Ecto neural progenitor cell (in vitro differentiated cells): ENCODE measurements at regions not wholly inside any gene's neighbourhood (a gene's known extent, or its start where the extent isn't known, plus 50 kb on each side); places are given as distances from the start of the nearest gene placed in this dataset.

Source experiments
- DNase-seq: peaks from one replicate; pipeline ENCODE4 v3.0.0-alpha.2; 2018; ENCODE audit warnings: low spot score

DNA sequence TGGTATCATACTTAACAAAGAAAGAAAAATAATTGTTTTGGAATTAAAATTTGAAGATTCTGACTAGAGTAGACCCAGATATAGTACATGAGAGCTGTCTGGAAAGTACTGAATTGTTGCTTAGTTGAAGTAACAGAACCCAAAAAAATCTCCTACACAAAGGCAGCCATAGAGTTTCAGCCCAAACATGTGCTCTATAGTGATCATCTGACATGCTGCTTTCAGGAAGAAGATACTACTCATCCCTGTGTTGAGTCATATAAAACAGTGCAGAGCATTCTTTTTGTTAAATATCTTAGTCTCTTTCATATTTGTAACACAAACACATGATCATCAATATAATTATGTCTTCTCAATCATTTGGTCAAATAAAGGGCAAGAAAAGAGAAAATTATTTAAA is 84.8 kb upstream of the PTPRM start:
- no peak for DNase-seq

DNA sequence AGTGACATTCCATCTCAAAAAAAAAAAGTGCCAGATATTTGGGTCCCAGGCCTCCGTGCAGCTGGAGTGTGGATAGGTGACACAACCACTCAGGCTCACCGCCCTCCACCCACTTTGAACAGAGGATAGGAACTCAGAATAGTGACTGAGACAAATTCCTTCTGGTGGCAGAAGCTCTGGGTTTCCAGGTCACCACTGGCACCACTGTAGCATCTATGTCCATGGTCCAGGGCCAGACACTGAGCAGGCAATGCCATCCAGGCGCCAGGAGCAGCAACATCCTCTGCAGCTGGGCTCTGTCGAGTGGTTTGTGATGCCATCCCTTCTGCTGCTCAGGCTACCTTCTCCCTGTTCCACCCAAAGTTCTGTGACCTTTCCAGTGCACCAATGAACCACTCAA is 81.5 kb upstream of the PTPRM start:
- no peak for DNase-seq

GRCh38 chr18:7488571-7488970 is 78.5 kb upstream of the PTPRM start:
- no peak for DNase-seq

- DNase-seq, result no peak
These were observed 77.0 kb upstream of the PTPRM start for GRCh38 chr18:7490104-7490503.

- DNase-seq, result no peak
These were observed 74.7 kb upstream of the PTPRM start for GRCh38 chr18:7492385-7492784.

- DNase-seq, result no peak
These were observed 70.0 kb upstream of the PTPRM start for GRCh38 chr18:7497081-7497480.

DNA sequence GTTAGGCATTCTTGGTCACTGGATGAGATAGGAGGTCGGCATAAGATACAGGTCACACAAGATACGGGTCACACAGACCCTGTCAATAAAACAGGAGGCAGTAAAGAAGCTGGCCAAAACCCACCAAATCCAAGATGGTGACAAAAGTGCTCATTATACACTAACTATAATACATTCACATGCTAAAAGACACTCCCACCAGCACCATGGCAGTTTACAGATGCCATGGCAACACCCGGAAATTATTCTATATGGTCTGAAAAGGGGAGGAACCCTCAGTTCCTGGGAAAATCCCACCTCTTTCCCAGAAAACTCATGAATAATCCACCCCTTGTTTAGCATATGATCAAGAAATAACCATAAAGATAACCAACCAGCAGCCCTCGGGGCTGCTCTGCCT is 56.0 kb upstream of the PTPRM start:
- no peak for DNase-seq

DNA sequence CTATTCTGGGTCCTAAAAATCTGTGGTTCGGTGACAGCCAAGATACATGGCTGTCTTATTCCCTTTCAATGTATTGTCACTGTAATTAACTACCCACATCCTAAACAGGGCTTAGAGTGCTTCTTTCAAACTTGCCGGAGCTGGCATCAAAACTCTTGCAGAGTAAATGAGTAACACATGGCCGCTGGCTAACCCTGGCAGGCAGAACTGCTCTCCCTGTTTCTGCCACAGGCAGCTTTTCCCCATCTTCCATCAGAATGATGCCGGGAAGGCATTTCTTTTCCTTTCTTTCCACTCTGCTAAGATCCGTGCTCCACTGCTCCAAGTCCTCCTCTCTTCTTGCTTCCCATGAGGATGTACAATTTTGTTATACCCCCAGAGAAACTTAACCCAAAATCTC is 54.8 kb upstream of the PTPRM start:
- no peak for DNase-seq

GRCh38 chr18:7512990-7513389 is 54.1 kb upstream of the PTPRM start:
- no peak for DNase-seq

- DNase-seq, result peak; percentile 54
These were observed 52.2 kb upstream of the PTPRM start for GRCh38 chr18:7514796-7515440.

DNA sequence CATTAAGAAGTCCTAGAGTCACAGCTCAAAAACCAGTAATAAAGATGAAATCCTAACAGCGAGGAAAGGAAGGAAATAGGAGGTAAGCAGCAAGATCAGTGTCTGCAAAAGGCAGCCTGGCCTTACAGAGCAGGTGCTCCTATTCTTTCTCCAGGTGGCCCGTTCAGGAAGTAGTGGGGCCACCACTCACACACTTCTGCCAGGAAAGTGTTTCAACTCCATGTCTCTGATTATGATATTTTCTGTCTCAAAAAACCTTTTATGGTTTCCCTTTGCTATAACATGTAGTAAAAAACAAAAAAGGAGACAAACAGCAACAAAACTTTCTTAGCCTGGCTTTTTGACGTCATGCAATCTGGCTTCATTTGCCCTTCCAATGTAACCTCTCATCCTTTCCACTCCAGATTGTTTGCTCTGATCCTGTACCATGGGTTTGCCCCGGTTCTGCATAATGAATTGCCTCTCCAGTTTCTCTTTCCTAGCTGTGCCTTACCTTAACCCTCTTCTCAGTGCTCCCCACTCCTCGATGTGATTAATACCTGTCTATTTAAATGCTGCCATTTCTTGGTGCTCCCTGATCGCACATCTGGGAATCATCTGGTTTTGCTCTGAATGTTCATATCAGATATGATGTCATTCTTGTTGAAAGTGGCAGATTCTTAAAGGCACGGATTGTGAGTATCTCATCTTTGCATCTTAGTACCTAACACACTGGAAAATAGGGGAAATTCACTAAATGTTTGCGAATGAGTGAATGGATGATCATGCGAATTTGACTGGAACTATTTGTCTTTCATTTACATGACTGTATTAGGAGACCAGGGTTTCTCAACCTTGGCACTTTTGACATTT is 50.6 kb upstream of the PTPRM start:
- DNase-seq, result no peak
